Common myeloid progenitor, CD34-positive (primary cell): ENCODE measurements at regions not wholly inside any gene's neighbourhood (a gene's known extent, or its start where the extent isn't known, plus 50 kb on each side); places are given as distances from the start of the nearest gene placed in this dataset.

Source experiments
- CTCF ChIA-PET: fragments of 350-600 bp; sonication (Branson Sonifier 250); formaldehyde crosslinking; loops from one replicate; lab custom pipeline; 2021; ENCODE audit warnings: antibody characterized with exemption; lab: Charles Lee
- POLR2A ChIA-PET: fragments of 350-600 bp; sonication (Branson Sonifier 250); formaldehyde crosslinking; loops from one replicate; lab custom pipeline; 2021; ENCODE audit warnings: antibody characterized with exemption; lab: Charles Lee
- DNase-seq, 3 donors: peaks; one replicate each; pipeline versions ENCODE4 v3.0.0 to v3.0.0-alpha.2; 2013
- H3K27ac ChIP-seq, 2 experiments: 1 replicate in 1 of 2; 2 replicates in 1 of 2; pipeline ENCODE4 v1.7.0; 2013; ENCODE audit warnings: inconsistent platforms in 2 of 2, low read length in 2 of 2, mild to moderate bottlenecking in 2 of 2, low read depth in 1 of 2, moderate library complexity in 1 of 2; ENCODE audit not compliant: severe bottlenecking in 2 of 2, insufficient read depth in 1 of 2, poor library complexity in 1 of 2
- H3K27me3 ChIP-seq, 5 experiments: replicated peaks in 2 of 5; 1 replicate in 3 of 5; 2 replicates in 2 of 5; pipeline versions ENCODE4 v1.6.1 to v1.7.0; 2013; ENCODE audit warnings: low read length in 4 of 5, mild to moderate bottlenecking in 2 of 5, moderate library complexity in 2 of 5, inconsistent platforms in 1 of 5; ENCODE audit not compliant: insufficient read depth in 5 of 5, control insufficient read depth in 4 of 5
- H3K36me3 ChIP-seq, 4 experiments: 1 replicate in 2 of 4; 2 replicates in 2 of 4; pipeline versions ENCODE4 v1.6.1 to v1.7.0; 2013; ENCODE audit warnings: low read length in 3 of 4, control low read depth in 1 of 4, mild to moderate bottlenecking in 1 of 4; ENCODE audit not compliant: control insufficient read depth in 4 of 4, insufficient read depth in 4 of 4
- H3K4me1 ChIP-seq, 4 experiments: 1 replicate in 3 of 4; 2 replicates in 1 of 4; pipeline versions ENCODE4 v1.6.1 to v1.7.1; 2013; ENCODE audit warnings: low read length in 3 of 4, mild to moderate bottlenecking in 3 of 4, control low read depth in 1 of 4, inconsistent platforms in 1 of 4, moderate library complexity in 1 of 4; ENCODE audit not compliant: control insufficient read depth in 4 of 4, insufficient read depth in 4 of 4; ENCODE audit errors: control extremely low read depth in 1 of 4
- H3K4me3 ChIP-seq, 7 experiments: 1 replicate in 4 of 7; 2 replicates in 3 of 7; pipeline versions ENCODE4 v1.5.1 to v1.7.0; 2013; ENCODE audit warnings: mild to moderate bottlenecking in 7 of 7, low read length in 6 of 7, moderate library complexity in 6 of 7, inconsistent platforms in 2 of 7, low read depth in 2 of 7, control low read depth in 1 of 7; ENCODE audit not compliant: insufficient read depth in 4 of 7, control insufficient read depth in 1 of 7; ENCODE audit errors: extremely low read depth in 1 of 7
- H3K9me3 ChIP-seq, 5 experiments: 1 replicate in 4 of 5; 2 replicates in 1 of 5; pipeline versions ENCODE4 v1.6.1 to v1.7.1; 2013; ENCODE audit warnings: low read length in 4 of 5, mild to moderate bottlenecking in 2 of 5, inconsistent platforms in 1 of 5, low read depth in 1 of 5, moderate library complexity in 1 of 5; ENCODE audit not compliant: control insufficient read depth in 4 of 5, insufficient read depth in 2 of 5; ENCODE audit errors: control extremely low read depth in 1 of 5
- WGBS: methylation state at CpG from one replicate; pipeline ENCODE4 v1.1.5; 2013; ENCODE audit not compliant: insufficient coverage; 5-methylcytosine and 5-hydroxymethylcytosine counted together

- Histone ChIP-seq H3K27me3 (no peaks in the 10 kb centered on the region), H3K9me3 (peaks cover 2 to 26% (median 8%) of the 10 kb centered on the region in 5 experiments), H3K36me3 (no peaks in the 10 kb centered on the region), H3K27ac (no peak overlapping the region), H3K4me3 (no peak overlapping the region), H3K4me1 (no peaks in the 10 kb centered on the region)
- ChIA-PET POLR2A (no interaction called here), CTCF (interaction anchor here (1.4 kb wide), 1 partner anchor 23 kb away, joined by 3 read pairs; no protein-coding TSS in a partner anchor)
- no peak for DNase-seq
Measured at GRCh38 chr6:47391675-47392074, 82.0 kb upstream of the TNFRSF21 start.

- Histone ChIP-seq H3K4me3 (no peak overlapping the region), H3K9me3 (peaks cover 2 to 24% (median 8%) of the 10 kb centered on the region in 5 experiments), H3K36me3 (no peaks in the 10 kb centered on the region), H3K27me3 (no peaks in the 10 kb centered on the region), H3K4me1 (no peaks in the 10 kb centered on the region), H3K27ac (no peak overlapping the region)
- ChIA-PET POLR2A (no interaction called here), CTCF (interaction anchor here (0.6 to 1.4 kb wide), 2 partner anchors 15 to 24 kb away, joined by 3 read pairs; no protein-coding TSS in a partner anchor)
- WGBS = 100% methylated on average over 1 of the region's 1 CpG
- no peak for DNase-seq
Measured at GRCh38 chr6:47392251-47392650, 82.5 kb upstream of the TNFRSF21 start.

GRCh38 chr6:47396401-47397069, 81.1 kb upstream of the CD2AP start:
- WGBS = no CpG with 5 or more reads among the region's 2 CpGs
- H3K27me3 ChIP-seq = no peaks in the 10 kb centered on the region
- no peak overlapping the region for H3K4me3 ChIP-seq
- no peak for DNase-seq
- no peaks in the 10 kb centered on the region for H3K4me1 ChIP-seq
- CTCF ChIA-PET = interaction anchor here (2.5 kb wide), 1 partner anchor 17 kb away, joined by 7 read pairs; no protein-coding TSS in a partner anchor
- no peaks in the 10 kb centered on the region for H3K36me3 ChIP-seq
- no peak overlapping the region for H3K27ac ChIP-seq
- POLR2A ChIA-PET = no interaction called here
- H3K9me3 ChIP-seq = peaks cover 0 to 9% (median 3%) of the 10 kb centered on the region in 5 experiments

GRCh38 chr6:47400581-47400980, 77.0 kb upstream of the CD2AP start:
- POLR2A ChIA-PET = no interaction called here
- no peaks in the 10 kb centered on the region for H3K9me3 ChIP-seq
- WGBS = 100% methylated on average over 2 of the region's 3 CpGs

GRCh38 chr6:47402081-47402480, 75.5 kb upstream of the CD2AP start:
- no peak overlapping the region for H3K27ac ChIP-seq
- peaks cover 0 to 10% (median 5%) of the 10 kb centered on the region in 4 experiments for H3K4me1 ChIP-seq
- H3K4me3 ChIP-seq = no peak overlapping the region
- 95% methylated on average over 3 of the region's 3 CpGs for WGBS
- POLR2A ChIA-PET = no interaction called here
- no peaks in the 10 kb centered on the region for H3K9me3 ChIP-seq
- CTCF ChIA-PET = no interaction called here
- no peak for DNase-seq
- H3K27me3 ChIP-seq = no peaks in the 10 kb centered on the region
- no peaks in the 10 kb centered on the region for H3K36me3 ChIP-seq

More at GRCh38 chr6:47400581-47400980, 77.0 kb upstream of the CD2AP start:
- Histone ChIP-seq H3K4me3 (no peak overlapping the region), H3K27me3 (no peaks in the 10 kb centered on the region), H3K27ac (no peak overlapping the region), H3K36me3 (no peaks in the 10 kb centered on the region), H3K4me1 (peaks cover 0 to 9% (median 3%) of the 10 kb centered on the region in 4 experiments)
- CTCF ChIA-PET = interaction anchor here (1.0 kb wide), 1 partner anchor 13 kb away, joined by 3 read pairs; no protein-coding TSS in a partner anchor
- no peak for DNase-seq

- H3K27ac ChIP-seq = no peak overlapping the region
- CTCF ChIA-PET = interaction anchor here (0.6 to 1.4 kb wide), 2 partner anchors 11 to 138 kb away, joined by 3 to 6 read pairs; no protein-coding TSS in a partner anchor
- no peak for DNase-seq
Measured at GRCh38 chr6:47403056-47403455, 74.5 kb upstream of the CD2AP start.

GRCh38 chr6:47403801-47404200, 73.8 kb upstream of the CD2AP start:
- Histone ChIP-seq H3K36me3 (no peaks in the 10 kb centered on the region), H3K27me3 (no peaks in the 10 kb centered on the region), H3K27ac (no peak overlapping the region), H3K9me3 (no peaks in the 10 kb centered on the region), H3K4me1 (peaks cover 0 to 22% (median 9%) of the 10 kb centered on the region in 4 experiments), H3K4me3 (no peak overlapping the region)
- 59% methylated on average over 2 of the region's 2 CpGs for WGBS
- ChIA-PET CTCF (interaction anchor here (0.6 to 1.4 kb wide), 3 partner anchors 9 to 138 kb away, joined by 3 to 6 read pairs (median 3); no protein-coding TSS in a partner anchor), POLR2A (no interaction called here)
- no peak for DNase-seq

More at GRCh38 chr6:47403056-47403455, 74.5 kb upstream of the CD2AP start:
- 73% methylated on average over 2 of the region's 2 CpGs for WGBS
- no peak overlapping the region for H3K4me3 ChIP-seq
- no peaks in the 10 kb centered on the region for H3K27me3 ChIP-seq
- no peaks in the 10 kb centered on the region for H3K9me3 ChIP-seq
- POLR2A ChIA-PET = no interaction called here
- H3K36me3 ChIP-seq = no peaks in the 10 kb centered on the region
- peaks cover 0 to 18% (median 8%) of the 10 kb centered on the region in 4 experiments for H3K4me1 ChIP-seq
